NCI-H2029 (cell line): ENCODE measurements at regions not wholly inside any gene's neighbourhood (a gene's known extent, or its start where the extent isn't known, plus 50 kb on each side); places are given as distances from the start of the nearest gene placed in this dataset.

Source experiments
- DNase-seq: peaks from one replicate; lab custom pipeline; 2025; lab: John Stamatoyannopoulos, UW

GRCh38 chr11:70930215-70930614 lies 322.2 kb downstream of the SHANK2 start:
- DNase-seq: no peak

DNA sequence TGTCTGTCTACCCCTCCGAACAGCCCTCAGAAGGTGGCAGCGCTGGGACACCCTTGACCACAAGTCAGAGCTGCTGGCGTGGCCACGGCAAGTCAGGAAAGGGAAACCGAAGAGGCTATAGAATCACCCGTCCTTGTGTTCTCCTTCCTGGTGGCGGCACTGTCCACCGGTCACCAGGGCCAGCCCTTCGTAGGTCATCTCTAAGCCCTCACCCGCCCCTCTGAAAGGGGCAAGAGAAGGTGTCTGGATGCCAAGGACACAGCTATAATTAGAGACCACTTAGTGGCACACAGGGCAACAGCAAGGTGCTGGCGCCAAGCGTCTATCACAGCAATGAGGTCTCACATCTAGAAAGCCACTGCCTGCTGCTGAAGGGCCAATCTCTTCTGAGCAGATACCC lies 320.9 kb downstream of the SHANK2 start:
- DNase-seq: no peak

- DNase-seq: peak; percentile 3
These were observed 318.3 kb downstream of the SHANK2 start for GRCh38 chr11:70933981-70934583.

DNA sequence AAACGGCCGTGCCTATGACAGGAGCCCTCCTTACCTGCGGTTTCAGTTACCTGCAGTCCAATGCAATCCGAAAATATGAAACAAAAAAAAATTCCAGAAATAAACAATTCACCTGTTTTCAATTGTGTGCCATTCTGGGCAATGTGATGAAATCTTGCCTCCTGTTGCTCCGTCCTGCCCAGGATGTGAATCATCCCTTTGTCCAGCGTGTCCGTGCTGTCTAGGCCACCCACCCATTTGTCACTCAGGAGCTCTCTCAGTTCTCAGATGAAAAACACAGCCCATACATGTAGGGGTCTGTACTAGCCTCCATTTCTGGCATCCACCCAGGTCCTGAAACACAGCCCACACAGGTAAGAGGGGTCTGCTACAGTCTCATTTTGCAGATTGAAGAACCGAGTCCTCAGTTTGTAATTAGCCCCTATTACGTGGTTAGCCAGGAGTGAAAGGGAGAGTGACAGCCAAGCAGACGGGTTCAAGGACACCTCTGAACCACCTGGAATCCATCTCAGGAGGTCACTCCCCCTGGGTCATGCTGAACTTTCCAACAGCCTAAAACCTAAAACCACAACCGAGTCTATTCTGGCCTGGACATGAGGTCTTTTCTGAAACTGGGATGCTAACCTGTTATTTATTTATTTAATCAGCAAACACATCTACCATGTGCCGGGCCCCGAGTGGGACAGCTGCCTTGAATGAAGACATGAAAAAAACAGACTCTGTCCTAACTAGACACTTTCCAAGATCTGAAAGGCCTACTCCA lies 317.2 kb downstream of the SHANK2 start:
- DNase-seq: no peak

GRCh38 chr11:70942593-70942992 lies 309.8 kb downstream of the SHANK2 start:
- no peak for DNase-seq

DNA sequence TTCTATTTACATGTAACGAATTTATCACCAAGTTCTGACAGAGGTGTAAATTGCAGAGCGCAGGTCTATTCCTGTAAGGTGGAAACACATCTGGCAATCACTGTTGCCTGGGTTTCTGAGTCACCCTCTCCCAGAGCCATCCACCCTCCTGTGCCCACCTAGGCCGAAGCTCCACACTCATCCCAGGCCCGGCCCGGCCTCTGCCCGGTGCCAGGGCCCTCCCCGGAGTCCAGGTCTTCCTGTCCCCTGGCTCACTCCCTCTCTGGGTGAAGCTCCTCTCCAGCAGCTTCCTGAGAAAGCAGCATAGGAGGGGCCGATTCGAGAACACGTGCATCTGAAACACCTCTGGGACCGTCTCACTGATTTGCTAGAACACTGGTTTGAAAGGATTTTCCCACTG lies 308.2 kb downstream of the SHANK2 start:
- DNase-seq: no peak

DNA sequence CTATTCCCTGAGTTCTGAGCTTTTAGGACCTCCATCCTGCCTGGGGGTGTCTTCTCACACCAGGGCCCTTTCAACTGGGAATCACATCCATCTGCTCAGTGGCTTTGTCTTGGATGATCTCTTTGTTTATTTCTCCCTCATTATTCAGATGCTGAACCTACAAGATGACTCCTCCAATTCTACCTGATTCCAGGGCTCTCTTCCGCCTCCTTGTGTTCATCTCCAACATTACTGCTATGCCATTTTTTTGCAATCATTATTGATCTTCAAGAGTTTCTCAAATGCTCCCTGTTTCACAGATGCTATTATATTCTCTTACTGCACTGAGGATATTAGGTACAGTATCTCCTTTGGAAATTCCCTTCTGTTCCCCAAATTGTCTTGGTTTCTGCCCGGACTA lies 307.7 kb downstream of the SHANK2 start:
- no peak for DNase-seq

DNA sequence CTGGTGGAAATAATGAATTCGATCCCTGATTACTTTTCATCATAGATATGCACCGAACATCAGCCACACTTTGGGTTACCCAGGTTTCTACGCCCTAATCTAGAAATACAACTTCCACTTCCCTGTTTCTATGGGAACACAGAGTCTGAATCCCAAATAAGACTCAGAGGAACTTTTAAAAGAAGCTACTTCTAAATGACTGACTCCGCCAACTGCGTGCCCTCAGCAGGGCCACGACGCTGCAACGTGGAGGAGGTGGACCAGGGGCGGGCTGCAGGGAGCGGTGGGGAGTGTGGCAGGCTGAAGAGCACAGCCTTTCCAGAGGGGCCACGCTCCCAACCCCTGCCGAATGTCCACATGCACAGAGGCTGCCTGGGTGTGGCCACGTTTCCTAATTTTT lies 304.0 kb downstream of the SHANK2 start:
- no peak for DNase-seq

DNA sequence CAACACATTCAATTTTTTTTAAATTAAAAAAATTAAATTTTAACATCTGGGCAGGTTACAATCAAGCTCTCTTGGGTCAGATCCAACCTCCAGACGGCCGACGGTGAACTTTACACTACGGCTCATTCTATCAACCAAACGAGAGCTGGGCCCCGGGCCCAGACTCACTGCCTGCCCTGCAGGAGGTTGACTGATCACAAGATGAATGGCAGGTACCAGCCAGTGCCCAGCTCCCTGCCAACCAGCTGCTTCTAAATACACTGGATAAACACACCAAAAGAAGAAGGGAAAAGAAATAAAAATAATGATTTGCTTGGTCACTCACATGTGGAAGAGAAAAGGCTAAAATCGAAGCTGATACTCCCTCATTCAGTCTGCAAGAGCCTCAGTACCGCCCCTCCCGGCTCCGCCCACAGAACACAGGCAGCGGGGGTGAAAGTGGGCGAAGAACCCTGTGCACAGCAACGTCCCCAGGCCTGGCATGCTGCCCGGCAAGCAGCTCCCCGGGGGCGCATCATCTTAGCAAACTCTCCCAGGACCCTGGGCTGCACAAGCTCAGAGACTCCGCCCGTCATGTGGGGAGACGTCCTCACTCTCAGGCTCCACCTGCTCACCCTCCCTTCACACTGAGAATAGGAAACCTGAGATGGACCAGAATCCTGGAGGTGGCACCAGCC lies 303.4 kb downstream of the SHANK2 start:
- peak; percentile 56 for DNase-seq

- DNase-seq: no peak
These were observed 301.1 kb downstream of the SHANK2 start for GRCh38 chr11:70951139-70951804.

GRCh38 chr11:70952191-70952590 lies 300.2 kb downstream of the SHANK2 start:
- no peak for DNase-seq

DNA sequence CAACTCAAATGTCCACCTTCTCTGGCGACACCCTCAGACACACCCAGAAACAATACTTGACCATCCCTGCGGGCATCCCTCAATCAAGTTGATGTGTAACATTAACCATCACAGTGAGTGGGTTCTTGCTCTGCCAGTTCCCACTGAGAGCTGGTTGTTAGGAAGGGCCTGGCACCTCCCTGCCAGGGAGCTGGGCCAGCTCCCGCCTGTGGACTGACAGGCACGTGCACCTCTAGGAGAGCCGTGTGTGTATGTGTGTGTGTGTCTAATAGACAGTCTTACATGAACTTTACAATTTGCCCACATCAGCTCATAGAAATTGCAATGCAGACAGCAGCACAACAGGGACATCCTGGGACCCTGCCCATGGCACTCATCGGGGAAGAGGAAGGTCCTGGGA lies 298.7 kb downstream of the SHANK2 start:
- no peak for DNase-seq

DNA sequence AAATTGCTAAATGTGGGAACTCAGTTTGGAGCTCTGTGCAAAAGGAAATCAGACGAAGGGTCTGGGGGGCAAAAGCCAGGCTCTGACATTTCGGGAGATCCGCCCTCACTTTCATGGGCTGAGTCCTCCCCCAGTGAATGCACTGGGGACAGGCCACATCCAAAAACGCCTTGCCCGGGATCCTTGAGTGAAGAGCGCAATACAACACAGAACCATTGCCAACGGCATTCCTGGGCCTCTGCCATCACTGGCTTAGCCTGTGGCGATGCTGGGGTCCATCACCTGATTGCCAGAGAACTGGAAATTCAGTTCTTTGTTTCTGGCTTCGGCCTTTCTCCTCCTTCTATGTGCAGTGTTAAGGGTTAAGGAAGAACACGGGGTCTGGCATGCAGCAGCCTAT lies 297.9 kb downstream of the SHANK2 start:
- DNase-seq: no peak
